HUES48 (cell line): ENCODE measurements at regions not wholly inside any gene's neighbourhood (a gene's known extent, or its start where the extent isn't known, plus 50 kb on each side); places are given as distances from the start of the nearest gene placed in this dataset.
"Not testable (repeated sequence)": the region's sequence is repeated elsewhere in the genome, so short reads cannot be mapped to it uniquely, and the experiment has no call there.

ENCODE experiments used
- H3K27ac ChIP-seq: one replicate; pipeline ENCODE4 v1.7.0; 2013; ENCODE audit warnings: low read depth, low read length, inconsistent platforms
- H3K27me3 ChIP-seq: 2 replicates; pipeline ENCODE4 v1.6.1; 2013; ENCODE audit warnings: mild to moderate bottlenecking, low read length; ENCODE audit not compliant: control insufficient read depth, insufficient read depth
- H3K36me3 ChIP-seq: 2 replicates; pipeline ENCODE4 v1.6.1; 2013; ENCODE audit warnings: low read length; ENCODE audit not compliant: control insufficient read depth, insufficient read depth
- H3K4me1 ChIP-seq: 2 replicates; pipeline ENCODE4 v1.6.1; 2013; ENCODE audit warnings: mild to moderate bottlenecking, low read length; ENCODE audit not compliant: control insufficient read depth, insufficient read depth
- H3K4me3 ChIP-seq: 2 replicates; pipeline ENCODE4 v1.5.1; 2013; ENCODE audit warnings: mild to moderate bottlenecking, low read depth, low read length
- H3K9ac ChIP-seq: 2 replicates; pipeline ENCODE4 v1.6.1; 2013; ENCODE audit warnings: mild to moderate bottlenecking, low read depth, low read length, moderate library complexity
- H3K9me3 ChIP-seq: 2 replicates; pipeline ENCODE4 v1.6.1; 2013; ENCODE audit warnings: low read length; ENCODE audit not compliant: control insufficient read depth, insufficient read depth

GRCh38 chr6:167230288-167230687 lies 60.8 kb upstream of the UNC93A start:
- H3K4me3 ChIP-seq, result peak overlapping the region; percentile 86

GRCh38 chr6:167232356-167232755 lies 58.8 kb upstream of the UNC93A start:
- Histone ChIP-seq H3K4me3 (peak overlapping the region; percentile 86), H3K27me3 (no peaks in the 10 kb centered on the region)

More at GRCh38 chr6:167230288-167230687, 60.8 kb upstream of the UNC93A start:
- Histone ChIP-seq H3K27me3 (peaks cover 5% of the 10 kb centered on the region; the same call in 1 of the 2 replicates), H3K4me1 (peaks cover 59% of the 10 kb centered on the region), H3K27ac (peak overlapping the region; percentile 90), H3K36me3 (peaks cover 41% of the 10 kb centered on the region), H3K9ac (peak overlapping the region; percentile 85), H3K9me3 (no peaks in the 10 kb centered on the region)

GRCh38 chr6:167233490-167233889 lies 57.6 kb upstream of the UNC93A start:
- Histone ChIP-seq H3K27ac (peak overlapping the region; percentile 53), H3K27me3 (no peaks in the 10 kb centered on the region), H3K36me3 (peaks cover 65% of the 10 kb centered on the region), H3K4me1 (peaks cover 62% of the 10 kb centered on the region), H3K9ac (no peak overlapping the region), H3K9me3 (no peaks in the 10 kb centered on the region), H3K4me3 (0 out of 2 replicates have a peak overlapping the region, but pooled peaks have one; percentile 7)

More at GRCh38 chr6:167232356-167232755, 58.8 kb upstream of the UNC93A start:
- Histone ChIP-seq H3K9ac (no peak overlapping the region), H3K4me1 (peaks cover 56% of the 10 kb centered on the region), H3K9me3 (no peaks in the 10 kb centered on the region), H3K27ac (peak overlapping the region; percentile 53), H3K36me3 (peaks cover 56% of the 10 kb centered on the region)

- not testable (repeated sequence) for H3K27me3 ChIP-seq
- H3K4me1 ChIP-seq, result peaks cover 69% of the 10 kb centered on the region
These were observed 56.5 kb upstream of the UNC93A start for GRCh38 chr6:167234576-167234975.

GRCh38 chr6:167235005-167235404 lies 56.1 kb upstream of the UNC93A start:
- Histone ChIP-seq H3K4me1 (peaks cover 69% of the 10 kb centered on the region), H3K27me3 (no peaks in the 10 kb centered on the region), H3K4me3 (no peak overlapping the region), H3K27ac (peak overlapping the region; percentile 33), H3K36me3 (peaks cover 72% of the 10 kb centered on the region), H3K9ac (no peak overlapping the region), H3K9me3 (no peaks in the 10 kb centered on the region)

More at GRCh38 chr6:167234576-167234975, 56.5 kb upstream of the UNC93A start:
- not testable (repeated sequence) for H3K4me3 ChIP-seq, H3K9ac ChIP-seq, H3K9me3 ChIP-seq
- peak overlapping the region; percentile 42 for H3K27ac ChIP-seq
- H3K36me3 ChIP-seq, result peaks cover 72% of the 10 kb centered on the region

GRCh38 chr6:167235421-167236238 lies 55.5 kb upstream of the UNC93A start:
- H3K9me3 ChIP-seq, result no peaks in the 10 kb centered on the region
- peak overlapping the region; percentile 12; the same call in 1 of the 2 replicates for H3K9ac ChIP-seq
- no peak overlapping the region for H3K4me3 ChIP-seq
- H3K27ac ChIP-seq, result peak overlapping the region; percentile 33
- H3K36me3 ChIP-seq, result peaks cover 72% of the 10 kb centered on the region
- no peaks in the 10 kb centered on the region for H3K27me3 ChIP-seq
- H3K4me1 ChIP-seq, result peaks cover 69% of the 10 kb centered on the region

- Histone ChIP-seq H3K9me3 (no peaks in the 10 kb centered on the region), H3K9ac (no peak overlapping the region), H3K27me3 (no peaks in the 10 kb centered on the region), H3K4me1 (peaks cover 67% of the 10 kb centered on the region), H3K36me3 (peaks cover 71% of the 10 kb centered on the region), H3K4me3 (no peak overlapping the region), H3K27ac (no peak overlapping the region)
These were observed 54.9 kb upstream of the UNC93A start for GRCh38 chr6:167236239-167236571.

GRCh38 chr6:167237438-167238145 lies 53.5 kb upstream of the UNC93A start:
- Histone ChIP-seq H3K9me3 (no peaks in the 10 kb centered on the region), H3K27ac (peak overlapping the region; percentile 7), H3K36me3 (peaks cover 57% of the 10 kb centered on the region), H3K4me1 (peaks cover 57% of the 10 kb centered on the region), H3K27me3 (no peaks in the 10 kb centered on the region), H3K9ac (no peak overlapping the region), H3K4me3 (no peak overlapping the region)

- H3K27me3 ChIP-seq, result no peaks in the 10 kb centered on the region
- peaks cover 51% of the 10 kb centered on the region for H3K36me3 ChIP-seq
- H3K4me3 ChIP-seq, result no peak overlapping the region
- H3K9me3 ChIP-seq, result no peaks in the 10 kb centered on the region
- H3K4me1 ChIP-seq, result peaks cover 55% of the 10 kb centered on the region
- H3K9ac ChIP-seq, result no peak overlapping the region
- peak overlapping the region; percentile 48 for H3K27ac ChIP-seq
These were observed 52.9 kb upstream of the UNC93A start for GRCh38 chr6:167238146-167238693.

GRCh38 chr6:167238694-167239467 lies 52.2 kb upstream of the UNC93A start:
- H3K4me1 ChIP-seq, result peaks cover 51% of the 10 kb centered on the region
- no peak overlapping the region for H3K4me3 ChIP-seq
- H3K36me3 ChIP-seq, result peaks cover 44% of the 10 kb centered on the region
- H3K9me3 ChIP-seq, result no peaks in the 10 kb centered on the region
- H3K9ac ChIP-seq, result no peak overlapping the region
- no peaks in the 10 kb centered on the region for H3K27me3 ChIP-seq
- H3K27ac ChIP-seq, result peak overlapping the region; percentile 50
